ENCODE measurements at regions not wholly inside any gene's neighbourhood (a gene's known extent, or its start where the extent isn't known, plus 50 kb on each side); places are given as distances from the start of the nearest gene placed in this dataset.

- H3K4me3 ChIP-seq (ENCODE audit: low read depth in 2 of 2, low read length in 1 of 2): no peak overlapping the region
- WGBS (ENCODE audit: low lambda C conversion rate): 87% methylated on average over 8 of the region's 8 CpGs
- TF ChIP-seq, protein P1, sequence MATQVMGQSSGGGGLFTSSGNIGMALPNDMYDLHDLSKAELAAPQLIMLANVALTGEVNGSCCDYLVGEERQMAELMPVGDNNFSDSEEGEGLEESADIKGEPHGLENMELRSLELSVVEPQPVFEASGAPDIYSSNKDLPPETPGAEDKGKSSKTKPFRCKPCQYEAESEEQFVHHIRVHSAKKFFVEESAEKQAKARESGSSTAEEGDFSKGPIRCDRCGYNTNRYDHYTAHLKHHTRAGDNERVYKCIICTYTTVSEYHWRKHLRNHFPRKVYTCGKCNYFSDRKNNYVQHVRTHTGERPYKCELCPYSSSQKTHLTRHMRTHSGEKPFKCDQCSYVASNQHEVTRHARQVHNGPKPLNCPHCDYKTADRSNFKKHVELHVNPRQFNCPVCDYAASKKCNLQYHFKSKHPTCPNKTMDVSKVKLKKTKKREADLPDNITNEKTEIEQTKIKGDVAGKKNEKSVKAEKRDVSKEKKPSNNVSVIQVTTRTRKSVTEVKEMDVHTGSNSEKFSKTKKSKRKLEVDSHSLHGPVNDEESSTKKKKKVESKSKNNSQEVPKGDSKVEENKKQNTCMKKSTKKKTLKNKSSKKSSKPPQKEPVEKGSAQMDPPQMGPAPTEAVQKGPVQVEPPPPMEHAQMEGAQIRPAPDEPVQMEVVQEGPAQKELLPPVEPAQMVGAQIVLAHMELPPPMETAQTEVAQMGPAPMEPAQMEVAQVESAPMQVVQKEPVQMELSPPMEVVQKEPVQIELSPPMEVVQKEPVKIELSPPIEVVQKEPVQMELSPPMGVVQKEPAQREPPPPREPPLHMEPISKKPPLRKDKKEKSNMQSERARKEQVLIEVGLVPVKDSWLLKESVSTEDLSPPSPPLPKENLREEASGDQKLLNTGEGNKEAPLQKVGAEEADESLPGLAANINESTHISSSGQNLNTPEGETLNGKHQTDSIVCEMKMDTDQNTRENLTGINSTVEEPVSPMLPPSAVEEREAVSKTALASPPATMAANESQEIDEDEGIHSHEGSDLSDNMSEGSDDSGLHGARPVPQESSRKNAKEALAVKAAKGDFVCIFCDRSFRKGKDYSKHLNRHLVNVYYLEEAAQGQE (IDR thresholded peaks at IDR 0.05; ENCODE audit: low read depth, low read length): no peak
- TF ChIP-seq GATA2 (CRISPR knock-in tag; IDR thresholded peaks at IDR 0.05) (no peak), RXRA (IDR thresholded peaks at IDR 0.05; ENCODE audit: borderline replicate concordance, low read depth) (no peak), SIN3A (IDR thresholded peaks at IDR 0.05; ENCODE audit: borderline replicate concordance, low read depth, low read length) (no peak), TAF1 (IDR thresholded peaks at IDR 0.05; ENCODE audit: borderline replicate concordance, low read depth, low read length) (no peak)
- no peak overlapping the region for H3K27ac ChIP-seq (ENCODE audit: low read depth in 2 of 2, low read length in 1 of 2)
- H3K4me2 ChIP-seq: no peak overlapping the region
- POLR2A ChIA-PET: no interaction called here
- H3K9me3 ChIP-seq: no peaks in the 10 kb centered on the region
- no peaks in the 10 kb centered on the region; the same call in 1 of the 2 replicates for H3K79me2 ChIP-seq (ENCODE audit: insufficient read depth)
- peaks cover 0 to 5% of the 10 kb centered on the region in 2 experiments; a peak in 1 of 4 replicates for H3K4me1 ChIP-seq (ENCODE audit: control insufficient read depth in 1 of 2, insufficient read depth in 2 of 2, low read depth in 1 of 2, low read length in 1 of 2)
- H3K27me3 ChIP-seq (ENCODE audit: insufficient read depth): no peaks in the 10 kb centered on the region
- no peaks in the 10 kb centered on the region for H3K9me2 ChIP-seq
- H2AFZ ChIP-seq (ENCODE audit: low read depth): no peak overlapping the region
- DNase-seq: no peak
- H3F3A ChIP-seq (replicated peaks; ENCODE audit: insufficient read depth): peaks cover 18% of the 10 kb centered on the region
- peaks cover 39 to 70% of the 10 kb centered on the region in 2 experiments for H3K36me3 ChIP-seq (replicated peaks in 1 of 2; ENCODE audit: control insufficient read depth in 1 of 2, insufficient read depth in 2 of 2, low read length in 1 of 2)
- H4K20me1 ChIP-seq (ENCODE audit: insufficient read depth): no peaks in the 10 kb centered on the region
- H3K9ac ChIP-seq: no peak overlapping the region
- CTCF ChIA-PET: no interaction called here
These were observed 114.6 kb downstream of the CYB561 start for GRCh38 chr17:63331301-63332061.

GRCh38 chr17:63332286-63332685 is 113.8 kb downstream of the CYB561 start:
- Histone ChIP-seq H3K4me2 (no peak overlapping the region), H4K20me1 (ENCODE audit: insufficient read depth) (no peaks in the 10 kb centered on the region), H3K36me3 (replicated peaks in 1 of 2; ENCODE audit: control insufficient read depth in 1 of 2, insufficient read depth in 2 of 2, low read length in 1 of 2) (peaks cover 39 to 66% of the 10 kb centered on the region in 2 experiments), H3K4me1 (ENCODE audit: control insufficient read depth in 1 of 2, insufficient read depth in 2 of 2, low read depth in 1 of 2, low read length in 1 of 2) (peaks cover 0 to 5% of the 10 kb centered on the region in 2 experiments; a peak in 1 of 4 replicates), H3K9me2 (no peaks in the 10 kb centered on the region), H3K9me3 (no peaks in the 10 kb centered on the region), H3F3A (replicated peaks; ENCODE audit: insufficient read depth) (peaks cover 24% of the 10 kb centered on the region), H3K27ac (ENCODE audit: low read depth in 2 of 2, low read length in 1 of 2) (no peak overlapping the region), H2AFZ (ENCODE audit: low read depth) (no peak overlapping the region), H3K4me3 (ENCODE audit: low read depth in 2 of 2, low read length in 1 of 2) (no peak overlapping the region), H3K9ac (no peak overlapping the region), H3K79me2 (ENCODE audit: insufficient read depth) (no peaks in the 10 kb centered on the region; the same call in 1 of the 2 replicates), H3K27me3 (ENCODE audit: insufficient read depth) (no peaks in the 10 kb centered on the region)
- CTCF ChIA-PET: no interaction called here
- TF ChIP-seq MXI1 (IDR thresholded peaks at IDR 0.05; ENCODE audit: low read depth, low read length) (no peak), TAF1 (IDR thresholded peaks at IDR 0.05; ENCODE audit: borderline replicate concordance, low read depth, low read length) (no peak), GATA2 (CRISPR knock-in tag; IDR thresholded peaks at IDR 0.05) (no peak), RXRA (IDR thresholded peaks at IDR 0.05; ENCODE audit: borderline replicate concordance, low read depth) (no peak), ZBTB33 (IDR thresholded peaks at IDR 0.05; ENCODE audit: borderline replicate concordance, low read depth) (no peak), MEF2A (IDR thresholded peaks at IDR 0.05; ENCODE audit: borderline replicate concordance, low read depth) (no peak), POLR2AphosphoS5 (IDR thresholded peaks at IDR 0.05; ENCODE audit: low read depth, low read length) (no peak)
- TF ChIP-seq, protein P2, sequence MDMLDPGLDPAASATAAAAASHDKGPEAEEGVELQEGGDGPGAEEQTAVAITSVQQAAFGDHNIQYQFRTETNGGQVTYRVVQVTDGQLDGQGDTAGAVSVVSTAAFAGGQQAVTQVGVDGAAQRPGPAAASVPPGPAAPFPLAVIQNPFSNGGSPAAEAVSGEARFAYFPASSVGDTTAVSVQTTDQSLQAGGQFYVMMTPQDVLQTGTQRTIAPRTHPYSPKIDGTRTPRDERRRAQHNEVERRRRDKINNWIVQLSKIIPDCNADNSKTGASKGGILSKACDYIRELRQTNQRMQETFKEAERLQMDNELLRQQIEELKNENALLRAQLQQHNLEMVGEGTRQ (IDR thresholded peaks at IDR 0.05; ENCODE audit: borderline replicate concordance, low read depth, low read length): no peak
- TF ChIP-seq, protein P3, sequence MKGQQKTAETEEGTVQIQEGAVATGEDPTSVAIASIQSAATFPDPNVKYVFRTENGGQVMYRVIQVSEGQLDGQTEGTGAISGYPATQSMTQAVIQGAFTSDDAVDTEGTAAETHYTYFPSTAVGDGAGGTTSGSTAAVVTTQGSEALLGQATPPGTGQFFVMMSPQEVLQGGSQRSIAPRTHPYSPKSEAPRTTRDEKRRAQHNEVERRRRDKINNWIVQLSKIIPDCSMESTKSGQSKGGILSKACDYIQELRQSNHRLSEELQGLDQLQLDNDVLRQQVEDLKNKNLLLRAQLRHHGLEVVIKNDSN (IDR thresholded peaks at IDR 0.05; ENCODE audit: borderline replicate concordance, low read depth): no peak
- POLR2A ChIA-PET: no interaction called here
- no peak for DNase-seq
- WGBS (ENCODE audit: low lambda C conversion rate): 95% methylated on average over 2 of the region's 2 CpGs
